ENCODE measurements at regions not wholly inside any gene's neighbourhood (a gene's known extent, or its start where the extent isn't known, plus 50 kb on each side); places are given as distances from the start of the nearest gene placed in this dataset.

- Histone ChIP-seq H3K9ac (ENCODE audit: low read length) (no peak overlapping the region), H2AFZ (ENCODE audit: insufficient read depth, low read depth, low read length, poor library complexity, severe bottlenecking) (no peak overlapping the region), H3K27me3 (replicated peaks in 1 of 4; ENCODE audit: control extremely low read depth in 1 of 4, control insufficient read depth in 3 of 4, insufficient read depth in 4 of 4, low read length in 3 of 4) (no peaks in the 10 kb centered on the region), H3K27ac (ENCODE audit: low read length in 2 of 2) (no peak overlapping the region), H3K4me1 (ENCODE audit: control insufficient read depth in 2 of 2, insufficient read depth in 2 of 2, low read length in 2 of 2) (no peaks in the 10 kb centered on the region), H3K4me3 (ENCODE audit: control extremely low read depth in 1 of 5, extremely low read depth in 1 of 5, insufficient read depth in 1 of 5, low read depth in 2 of 5, low read length in 4 of 5) (no peak overlapping the region), H3K9me3 (ENCODE audit: control extremely low read depth in 1 of 3, control insufficient read depth in 2 of 3, insufficient read depth in 1 of 3, low read length in 2 of 3) (peaks cover 0 to 3% (median under 1%) of the 10 kb centered on the region in 3 donors), H4K20me1 (ENCODE audit: control insufficient read depth, insufficient read depth, low read length, poor library complexity, severe bottlenecking) (no peaks in the 10 kb centered on the region), H3K36me3 (replicated peaks in 1 of 2; ENCODE audit: control extremely low read depth in 1 of 2, control insufficient read depth in 1 of 2, extremely low read depth in 1 of 2, insufficient read depth in 2 of 2, low read length in 1 of 2) (no peaks in the 10 kb centered on the region), H3K4me2 (replicated peaks; ENCODE audit: low read depth, low read length, poor library complexity, severe bottlenecking) (no peak overlapping the region), H3K79me2 (ENCODE audit: control insufficient read depth, insufficient read depth, low read length) (no peaks in the 10 kb centered on the region)
- H3K9me3 Mint-ChIP-seq (ENCODE audit: insufficient read depth): no peaks in the 10 kb centered on the region
- no peak overlapping the region for H3K27ac Mint-ChIP-seq
- POLR2A ChIA-PET: no interaction called here
- H3K27me3 Mint-ChIP-seq: no peaks in the 10 kb centered on the region
- no peak overlapping the region for H3K4me3 Mint-ChIP-seq
- intact Hi-C loops (cut with micrococcal nuclease): no loop called here
- H3K4me1 Mint-ChIP-seq: no peaks in the 10 kb centered on the region
- TF ChIP-seq EZH2 (IDR thresholded peaks at IDR 0.05; ENCODE audit: borderline replicate concordance, insufficient read depth, low read depth, low read length, poor library complexity, severe bottlenecking): no peak
- no peak for TF ChIP-seq CTCF (IDR thresholded peaks at IDR 0.05)
- WGBS (ENCODE audit: insufficient coverage): 88% methylated on average over 5 of the region's 6 CpGs
- ATAC-seq (ENCODE audit: low read depth): no peak
- no peak for DNase-seq
- CTCF ChIA-PET: no interaction called here
Measured at GRCh38 chr2:167675906-167676305, 571.5 kb downstream of the STK39 start.

- Histone ChIP-seq H3K27ac (ENCODE audit: low read length in 2 of 2) (no peak overlapping the region), H3K9ac (ENCODE audit: low read length) (no peak overlapping the region), H4K20me1 (ENCODE audit: control insufficient read depth, insufficient read depth, low read length, poor library complexity, severe bottlenecking) (no peaks in the 10 kb centered on the region), H3K79me2 (ENCODE audit: control insufficient read depth, insufficient read depth, low read length) (no peaks in the 10 kb centered on the region), H3K4me3 (ENCODE audit: control extremely low read depth in 1 of 5, extremely low read depth in 1 of 5, insufficient read depth in 1 of 5, low read depth in 2 of 5, low read length in 4 of 5) (no peak overlapping the region), H2AFZ (ENCODE audit: insufficient read depth, low read depth, low read length, poor library complexity, severe bottlenecking) (no peak overlapping the region), H3K9me3 (ENCODE audit: control extremely low read depth in 1 of 3, control insufficient read depth in 2 of 3, insufficient read depth in 1 of 3, low read length in 2 of 3) (peaks cover 3 to 14% (median 4%) of the 10 kb centered on the region in 3 donors), H3K4me2 (replicated peaks; ENCODE audit: low read depth, low read length, poor library complexity, severe bottlenecking) (no peak overlapping the region), H3K36me3 (replicated peaks in 1 of 2; ENCODE audit: control extremely low read depth in 1 of 2, control insufficient read depth in 1 of 2, extremely low read depth in 1 of 2, insufficient read depth in 2 of 2, low read length in 1 of 2) (no peaks in the 10 kb centered on the region), H3K27me3 (replicated peaks in 1 of 4; ENCODE audit: control extremely low read depth in 1 of 4, control insufficient read depth in 3 of 4, insufficient read depth in 4 of 4, low read length in 3 of 4) (no peaks in the 10 kb centered on the region), H3K4me1 (ENCODE audit: control insufficient read depth in 2 of 2, insufficient read depth in 2 of 2, low read length in 2 of 2) (no peaks in the 10 kb centered on the region)
- Mint-ChIP-seq H3K27me3 (no peaks in the 10 kb centered on the region), H3K4me1 (no peaks in the 10 kb centered on the region), H3K4me3 (no peak overlapping the region), H3K27ac (no peak overlapping the region), H3K9me3 (ENCODE audit: insufficient read depth) (no peaks in the 10 kb centered on the region)
- DNase-seq (no peak), ATAC-seq (ENCODE audit: low read depth) (no peak)
- TF ChIP-seq CTCF (IDR thresholded peaks at IDR 0.05) (no peak), EZH2 (IDR thresholded peaks at IDR 0.05; ENCODE audit: borderline replicate concordance, insufficient read depth, low read depth, low read length, poor library complexity, severe bottlenecking) (no peak)
- intact Hi-C loops (cut with micrococcal nuclease): no loop called here
- CTCF ChIA-PET: no interaction called here
- POLR2A ChIA-PET: no interaction called here
- WGBS (ENCODE audit: insufficient coverage): no CpG with 5 or more reads among the region's 1 CpG
Measured at GRCh38 chr2:167670588-167670987, 576.8 kb downstream of the STK39 start.
